22Rv1 (cell line): ENCODE measurements at regions not wholly inside any gene's neighbourhood (a gene's known extent, or its start where the extent isn't known, plus 50 kb on each side); places are given as distances from the start of the nearest gene placed in this dataset.

Source experiments
- CTCF ChIP-seq: fragments of 450-650 bp; IDR thresholded peaks from 2 replicates; pipeline ENCODE4 v1.5.1; 2017; ENCODE audit warnings: mild to moderate bottlenecking
- ZFX ChIP-seq: fragments of 450-650 bp; IDR thresholded peaks from 2 replicates; pipeline ENCODE4 v1.6.1; 2017; ENCODE audit warnings: antibody characterized with exemption, borderline replicate concordance

- TF ChIP-seq CTCF, result no peak
- no peak for TF ChIP-seq ZFX
Observed at GRCh38 chr14:25108959-25109358, 59.0 kb upstream of the STXBP6 start.
